GM18519 (cell line): ENCODE measurements at regions not wholly inside any gene's neighbourhood (a gene's known extent, or its start where the extent isn't known, plus 50 kb on each side); places are given as distances from the start of the nearest gene placed in this dataset.

ENCODE experiments used
- ATAC-seq: cut with Tn5 transposase; IDR thresholded peaks from one replicate; pipeline ENCODE4 v1.9.1; 2021; ENCODE audit warnings: mild to moderate bottlenecking, moderate library complexity; ENCODE audit not compliant: unreplicated experiment, low FRiP score

DNA sequence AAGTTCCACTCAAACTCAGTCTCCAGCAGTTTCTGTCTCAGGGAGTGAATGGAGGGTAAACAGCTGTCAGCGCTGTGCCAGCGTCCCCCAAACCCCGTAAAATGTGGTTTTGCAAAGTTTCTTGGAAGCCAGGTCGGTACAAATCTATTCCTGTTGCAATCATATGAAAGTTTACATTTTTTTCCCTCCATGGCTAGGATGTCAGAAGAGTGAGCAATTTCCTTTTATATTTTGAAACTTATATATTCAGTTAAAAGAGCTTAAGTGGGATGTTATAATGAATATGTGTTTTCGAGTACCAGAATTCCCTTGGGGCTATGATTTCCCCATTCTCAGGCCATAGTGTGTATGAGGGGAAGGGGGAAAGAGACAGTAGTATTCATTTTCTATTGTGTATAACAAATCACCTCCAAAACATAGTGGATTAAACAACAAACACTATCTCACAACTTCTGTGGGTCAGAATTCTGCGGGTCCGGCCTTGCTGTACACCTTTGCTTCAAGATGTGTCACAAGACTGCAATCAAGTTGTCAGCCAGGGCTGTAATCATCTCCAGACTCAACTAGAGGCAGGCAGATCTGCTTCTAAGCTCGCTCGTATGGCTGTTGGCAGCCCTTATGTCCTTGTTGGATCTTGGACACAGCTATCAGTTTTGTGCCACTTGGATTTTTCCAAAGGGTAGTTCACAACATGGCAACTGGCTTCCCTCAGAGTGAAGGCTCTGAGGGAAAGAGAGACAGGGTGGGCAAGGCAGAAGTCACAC, 107.4 kb downstream of the SNX18 start:
- ATAC-seq: no peak

DNA sequence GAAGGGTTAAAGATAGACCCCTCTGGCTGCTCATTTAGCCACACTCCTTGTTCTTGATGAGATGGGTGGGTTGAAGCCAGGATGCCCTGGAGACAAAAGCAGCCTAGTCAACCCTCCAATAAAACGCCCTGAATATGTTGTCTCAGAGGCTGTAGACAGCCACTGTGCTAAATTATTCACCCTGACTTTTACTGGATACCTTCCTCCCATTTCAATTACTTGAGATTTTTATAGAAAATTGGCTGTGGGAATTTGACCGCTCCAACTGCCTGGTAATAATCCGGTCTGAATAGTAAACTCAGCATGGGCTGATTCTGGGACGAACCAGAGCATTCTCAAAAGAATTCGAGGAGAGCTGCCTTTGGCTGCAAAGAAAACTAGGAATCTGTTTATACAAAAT, 104.2 kb downstream of the SNX18 start:
- no peak for ATAC-seq

GRCh38 chr5:54621048-54621447, 103.5 kb downstream of the SNX18 start:
- ATAC-seq: no peak

DNA sequence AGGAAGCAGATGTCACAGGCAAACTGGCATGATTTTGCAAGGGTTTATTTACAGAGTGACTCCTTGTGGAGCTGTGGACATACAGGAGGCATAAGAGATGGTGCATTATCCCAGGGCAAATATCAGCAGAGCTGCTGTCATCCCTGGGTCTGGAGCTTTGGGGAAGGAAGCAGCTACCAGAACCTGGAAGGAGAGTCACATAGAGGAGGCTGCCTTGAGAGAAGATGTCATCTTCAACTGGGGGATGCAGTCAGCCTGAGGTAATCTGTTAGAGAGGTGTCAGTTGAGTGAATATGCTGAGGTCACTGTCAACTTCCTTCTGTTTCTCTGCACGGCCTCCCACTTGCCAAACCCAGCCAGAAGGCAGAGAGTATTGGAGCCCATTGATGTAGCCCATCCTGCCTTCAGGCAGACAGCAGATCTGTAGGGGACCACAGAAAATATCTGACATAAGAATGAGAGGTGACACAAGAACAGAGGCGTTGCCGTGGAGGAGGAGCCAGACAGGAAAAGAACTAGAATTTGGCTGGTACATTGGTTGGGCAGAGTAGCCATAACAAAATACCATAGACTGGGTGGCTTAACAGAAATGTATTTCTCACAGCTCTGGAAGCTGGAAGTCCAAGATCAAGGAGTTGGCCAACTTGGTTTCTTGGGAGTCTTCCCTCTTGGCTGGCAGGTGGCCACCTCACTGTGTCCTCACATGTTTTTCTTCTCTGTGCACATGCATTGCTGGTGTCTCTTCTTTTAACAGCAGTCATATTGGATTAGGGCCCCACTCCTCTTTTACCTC, 102.8 kb downstream of the SNX18 start:
- ATAC-seq: no peak

GRCh38 chr5:54619731-54620130, 102.2 kb downstream of the SNX18 start:
- ATAC-seq: no peak

DNA sequence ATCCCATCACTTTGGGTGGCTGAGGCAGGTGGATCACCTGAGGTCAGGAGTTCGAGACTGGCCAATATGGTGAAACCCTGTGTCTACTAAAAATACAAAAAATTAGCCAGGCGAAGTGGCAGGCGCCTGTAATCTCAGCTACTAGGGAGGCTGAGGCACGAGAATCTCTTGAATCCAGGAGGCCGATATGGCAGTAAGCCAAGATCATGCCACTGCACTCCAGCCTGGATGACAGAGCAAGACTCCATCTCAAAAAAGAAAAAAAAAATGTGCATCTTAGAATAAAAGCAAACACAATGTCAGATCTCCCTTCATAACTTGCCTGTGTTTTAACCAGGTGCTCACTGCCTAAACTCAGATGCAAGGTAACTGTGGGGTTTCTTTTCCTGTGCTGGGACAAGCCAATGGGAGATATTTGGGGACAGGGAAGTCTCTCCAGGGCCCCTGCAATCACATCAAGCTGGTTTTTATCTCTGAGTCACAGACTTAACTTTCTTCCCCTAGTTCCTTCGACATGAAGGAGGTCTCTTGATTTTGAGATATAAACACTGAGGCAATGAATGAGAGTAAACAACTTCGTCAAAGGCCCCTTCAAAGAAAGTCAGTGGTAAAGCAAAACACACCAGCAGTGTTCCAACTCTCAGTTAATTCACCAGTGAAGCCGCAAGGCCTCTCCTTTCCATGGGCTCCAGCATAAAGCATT, 99.1 kb downstream of the SNX18 start:
- no peak for ATAC-seq

DNA sequence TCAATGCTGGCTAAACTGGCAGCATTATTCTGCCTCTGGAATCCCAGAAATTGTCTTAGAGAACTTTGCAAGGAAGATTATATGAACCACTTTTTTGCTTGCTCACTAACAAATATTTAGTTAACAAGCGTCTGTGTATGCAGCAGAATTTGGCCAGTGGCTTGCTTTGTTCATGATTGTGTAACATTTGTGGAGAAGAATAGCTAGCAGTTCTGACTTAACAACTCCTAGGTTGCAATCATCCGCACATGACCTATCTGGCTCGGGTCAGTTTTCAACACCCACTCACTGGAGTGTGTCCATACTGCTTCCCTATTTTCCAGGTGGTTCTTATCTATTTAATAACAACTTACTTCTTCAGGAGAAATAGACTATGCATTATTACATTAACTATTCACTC, 98.5 kb downstream of the SNX18 start:
- no peak for ATAC-seq

GRCh38 chr5:54615381-54615780, 97.8 kb downstream of the SNX18 start:
- ATAC-seq: no peak

GRCh38 chr5:54612711-54613110, 95.2 kb downstream of the SNX18 start:
- no peak for ATAC-seq

DNA sequence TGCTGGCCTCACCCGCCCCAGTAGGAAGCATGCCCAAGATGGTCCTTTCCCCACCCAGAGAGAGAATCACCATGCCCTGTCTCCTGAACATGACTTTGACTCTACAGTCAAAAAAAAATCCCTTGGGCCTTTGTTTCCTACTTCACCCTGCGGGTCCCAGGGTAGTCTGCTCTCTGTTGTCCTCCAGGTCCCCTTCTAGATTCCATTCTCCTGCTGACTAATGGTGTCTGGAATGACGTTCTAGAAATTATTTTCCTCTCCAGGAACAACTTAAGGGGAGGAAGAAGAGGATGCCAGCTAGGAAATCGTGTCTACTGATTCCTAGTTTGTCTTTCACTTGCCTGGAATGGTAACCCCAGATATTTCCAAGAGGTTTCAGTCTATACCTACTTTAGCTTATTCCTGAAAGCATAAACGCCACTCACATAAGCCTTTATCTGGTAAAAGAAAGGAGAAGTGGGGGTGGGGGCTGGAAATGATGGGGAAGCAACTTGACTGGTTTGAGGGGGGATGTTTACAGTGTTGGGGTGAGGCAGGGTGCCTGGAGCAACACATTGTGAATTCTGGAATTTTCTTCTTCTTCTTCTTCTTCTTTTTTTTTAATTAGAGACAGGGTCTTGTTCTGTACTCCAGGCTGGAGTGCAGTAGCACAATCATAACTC, 93.9 kb downstream of the SNX18 start:
- no peak for ATAC-seq

- peak; percentile 98 for ATAC-seq
These were observed 92.8 kb downstream of the SNX18 start for GRCh38 chr5:54610197-54610944.

DNA sequence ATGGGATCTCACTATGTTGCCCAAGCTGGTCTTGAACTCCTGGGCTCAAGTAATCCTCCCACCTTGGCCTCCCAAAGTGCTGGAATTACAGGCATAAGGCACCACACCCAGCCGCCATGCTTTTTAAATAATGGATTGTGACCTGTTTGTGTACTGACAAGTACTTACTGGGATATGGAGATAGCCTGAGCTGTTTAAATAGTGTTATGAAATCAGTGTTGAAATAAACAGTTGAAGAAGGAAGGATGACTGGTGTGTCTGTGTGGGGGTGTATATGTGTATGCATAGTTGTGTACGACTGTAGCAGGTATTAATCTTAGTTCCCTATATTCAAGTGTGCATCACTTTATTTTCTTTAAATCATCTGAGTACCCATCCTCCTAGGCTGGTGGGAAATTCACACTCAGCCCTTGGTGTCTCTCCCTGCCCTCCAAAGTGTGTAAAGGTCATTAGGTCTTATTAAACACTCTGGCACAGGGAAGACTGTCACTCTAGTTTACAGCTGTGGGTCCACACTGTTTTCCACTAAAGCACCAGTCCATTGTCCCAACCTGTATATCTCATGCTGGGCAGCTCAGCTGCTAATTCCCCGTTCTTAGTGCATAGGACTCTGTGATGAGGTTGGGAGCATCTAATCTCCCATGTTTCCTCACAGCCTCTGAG, 91.0 kb downstream of the SNX18 start:
- ATAC-seq: no peak

- no peak for ATAC-seq
These were observed 89.4 kb downstream of the SNX18 start for GRCh38 chr5:54607006-54607405.

DNA sequence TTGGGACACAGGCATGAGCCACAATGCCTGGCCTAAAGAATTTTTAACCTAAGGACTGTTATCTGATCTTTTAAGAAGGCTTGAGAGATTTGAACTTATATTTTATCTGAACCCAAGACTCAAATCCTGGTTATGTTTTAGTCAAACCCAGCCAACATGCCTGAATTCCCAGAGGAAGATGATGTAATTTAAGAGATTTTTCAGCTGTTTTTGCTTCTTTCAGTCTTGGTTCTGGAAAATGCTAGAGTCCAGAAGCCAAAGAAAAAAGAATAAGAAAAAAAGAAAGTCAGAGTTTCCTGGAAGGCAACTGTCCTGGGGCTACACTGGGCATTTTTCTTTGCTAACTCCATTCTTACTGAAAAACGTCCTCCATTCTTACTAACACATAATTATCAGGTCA, 85.8 kb downstream of the SNX18 start:
- ATAC-seq: no peak

- ATAC-seq: no peak
These were observed 84.9 kb downstream of the SNX18 start for GRCh38 chr5:54602475-54602874.

DNA sequence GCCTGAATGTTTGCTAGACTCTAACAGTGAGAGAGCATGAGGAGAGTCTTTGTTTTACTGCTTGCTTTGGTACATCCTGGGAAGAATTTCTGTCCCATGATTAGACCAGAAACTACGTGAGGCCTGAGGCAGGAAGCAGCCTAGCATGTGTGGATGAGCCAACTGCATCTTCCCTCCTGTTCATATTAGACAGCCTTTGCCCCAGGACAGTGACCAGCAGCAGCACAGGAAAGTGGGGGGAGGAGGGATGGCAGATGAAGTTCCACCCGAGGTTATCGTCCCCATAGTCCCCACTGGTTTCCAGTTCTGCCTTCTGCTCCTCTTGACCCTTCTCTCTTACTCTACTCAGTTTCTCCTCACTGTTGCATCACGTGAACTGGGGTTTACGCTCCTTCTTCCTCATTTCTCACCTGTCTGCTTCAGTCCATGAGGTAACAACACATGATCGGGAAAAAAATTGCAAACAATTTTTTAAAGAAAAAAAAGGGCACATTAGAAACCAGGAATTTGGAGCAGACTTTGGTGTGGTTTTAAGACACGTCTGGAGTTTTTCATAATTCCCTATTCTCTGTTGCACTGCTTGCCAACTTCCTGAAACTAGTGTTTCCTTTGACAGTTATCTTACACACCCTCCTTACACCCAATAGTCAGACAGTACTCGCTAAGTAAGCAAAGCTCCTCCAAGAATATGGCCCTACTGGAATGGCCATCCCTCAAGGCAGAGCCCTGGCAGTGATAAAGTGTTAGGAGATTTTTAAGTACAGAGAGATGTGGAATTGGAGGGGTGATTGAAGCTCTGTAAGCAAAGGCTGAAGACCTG, 84.1 kb downstream of the SNX18 start:
- ATAC-seq: no peak
